SK-MEL-5 (cell line): ENCODE measurements at regions not wholly inside any gene's neighbourhood (a gene's known extent, or its start where the extent isn't known, plus 50 kb on each side); places are given as distances from the start of the nearest gene placed in this dataset.

ENCODE experiments used
- DNase-seq: peaks from one replicate; pipeline ENCODE4 v3.0.0-alpha.2; 2016; ENCODE audit warnings: low read depth, low spot score
- in situ Hi-C: cut with HindIII; loops from 2 replicates; pipeline ENCODE4 v1.10.0; 2016; ENCODE audit warnings: low sequenced_read_pairs, high pct_unique_total_duplicates, low pct_unique_long_range_greater_than_20kb

- in situ Hi-C loops, result no loop called here
- DNase-seq, result no peak
These were observed 316.6 kb upstream of the AKR1E2 start for GRCh38 chr10:4509405-4509804.

- no peak for DNase-seq
These were observed 319.9 kb upstream of the AKR1E2 start for GRCh38 chr10:4506095-4506494.

GRCh38 chr10:4504550-4504949 lies 321.5 kb upstream of the AKR1E2 start:
- in situ Hi-C loops, result no loop called here
- DNase-seq, result no peak

More at GRCh38 chr10:4506095-4506494, 319.9 kb upstream of the AKR1E2 start:
- in situ Hi-C loops, result no loop called here

DNA sequence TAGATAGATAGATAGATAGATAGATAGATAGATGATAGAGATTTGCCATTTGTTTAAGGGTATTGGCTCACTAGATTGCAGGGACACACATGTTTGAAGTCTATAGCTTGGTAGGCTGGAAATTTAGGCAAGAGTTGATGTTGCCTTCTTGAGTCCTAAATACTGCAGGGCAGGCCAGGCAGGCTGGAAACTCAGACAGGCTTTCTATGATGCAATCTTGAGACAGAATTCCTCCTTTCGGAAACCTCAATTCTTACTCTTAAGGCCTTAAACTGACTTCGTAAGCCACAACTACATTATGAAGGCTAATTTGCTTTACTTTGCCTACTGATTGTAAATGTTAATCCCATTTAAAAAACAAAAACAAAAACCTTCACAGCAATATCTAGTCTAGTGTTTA lies 322.9 kb upstream of the AKR1E2 start:
- in situ Hi-C loops, result no loop called here
- no peak for DNase-seq

GRCh38 chr10:4501306-4501705 lies 324.7 kb upstream of the AKR1E2 start:
- in situ Hi-C loops, result no loop called here
- no peak for DNase-seq

DNA sequence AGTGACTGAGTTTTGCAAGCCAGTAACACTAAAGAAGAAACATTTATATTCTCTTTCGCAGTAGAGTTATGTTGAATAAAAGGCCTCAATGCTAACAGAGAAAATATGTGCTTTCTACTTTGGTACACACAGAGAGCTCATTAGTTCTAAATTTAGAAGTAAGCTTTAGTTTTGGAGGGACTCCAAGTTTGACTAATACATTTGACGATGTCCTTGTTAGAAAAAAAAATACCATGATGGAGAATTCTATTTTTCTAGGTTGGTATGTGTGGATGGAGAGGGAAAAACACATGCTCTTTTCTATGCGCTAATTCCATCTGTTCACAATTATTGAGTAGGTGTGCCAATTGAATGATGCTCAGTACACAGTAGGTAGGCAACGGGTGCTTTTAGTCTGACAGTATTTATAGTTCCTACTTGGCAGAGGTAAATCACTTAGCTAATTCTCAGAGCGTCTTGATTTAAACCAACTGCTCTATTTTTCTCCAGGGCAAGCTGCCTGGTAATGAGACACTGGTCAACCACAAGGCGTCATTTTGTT lies 327.2 kb upstream of the AKR1E2 start:
- no peak for DNase-seq

DNA sequence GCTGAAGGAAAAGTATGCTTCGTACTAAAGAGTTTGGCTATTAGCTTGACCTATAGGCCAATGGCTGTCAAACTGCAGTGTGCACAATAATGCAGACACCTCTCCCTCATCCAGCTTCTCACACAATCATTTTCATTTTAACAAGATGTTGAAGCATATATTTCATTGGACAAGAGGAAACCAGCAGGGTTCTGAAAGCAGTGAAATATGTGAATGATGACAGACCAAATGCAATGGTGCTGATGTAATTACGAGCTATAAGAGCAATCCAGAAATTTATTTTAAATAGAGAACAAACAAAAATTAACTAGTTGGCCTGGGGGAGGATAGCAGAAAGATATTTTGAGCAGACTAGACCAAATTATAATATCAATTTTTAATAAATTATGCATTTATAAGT lies 331.5 kb upstream of the AKR1E2 start:
- DNase-seq, result no peak
- in situ Hi-C loops, result no loop called here

More for the DNA sequence above, 327.2 kb upstream of the AKR1E2 start:
- in situ Hi-C loops, result no loop called here

DNA sequence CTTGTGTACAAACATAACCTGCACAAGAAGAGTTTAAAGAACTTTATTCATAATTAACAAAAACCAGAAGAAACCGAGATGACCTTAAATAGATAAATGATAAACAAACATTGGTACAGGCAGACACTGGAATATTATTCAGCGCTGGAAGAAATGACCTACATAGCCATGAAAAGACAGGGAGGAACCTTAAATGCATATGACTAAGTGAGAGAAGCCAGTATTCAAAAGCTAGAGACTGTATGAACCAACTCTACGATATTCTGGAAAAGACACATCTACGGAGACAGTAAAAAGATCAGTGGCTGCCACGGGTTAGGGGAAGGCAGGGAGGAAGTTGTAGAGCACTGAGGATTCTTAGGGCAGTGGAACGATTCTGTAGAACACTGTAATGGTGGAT lies 333.8 kb upstream of the AKR1E2 start:
- in situ Hi-C loops, result no loop called here
- no peak for DNase-seq

DNA sequence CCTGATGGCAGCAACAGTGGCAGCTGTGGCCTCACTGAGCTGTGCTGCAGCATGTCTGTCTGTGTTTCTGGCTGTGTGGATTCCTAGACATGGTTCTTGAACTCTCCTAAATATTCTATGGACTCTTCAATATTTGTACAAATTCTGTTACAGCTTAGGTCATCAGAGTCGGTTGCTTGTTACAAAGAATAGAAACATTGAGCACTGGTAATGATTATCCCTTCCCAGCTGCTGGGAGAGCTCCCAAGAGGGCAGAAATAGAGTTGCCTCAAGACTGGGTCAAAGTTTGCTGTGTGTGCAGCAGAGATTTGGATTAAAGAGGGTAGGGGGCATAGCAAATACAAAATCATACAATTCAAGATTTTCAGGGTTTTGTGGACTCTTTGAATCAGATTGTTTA lies 337.1 kb upstream of the AKR1E2 start:
- in situ Hi-C loops, result no loop called here
- DNase-seq, result no peak

DNA sequence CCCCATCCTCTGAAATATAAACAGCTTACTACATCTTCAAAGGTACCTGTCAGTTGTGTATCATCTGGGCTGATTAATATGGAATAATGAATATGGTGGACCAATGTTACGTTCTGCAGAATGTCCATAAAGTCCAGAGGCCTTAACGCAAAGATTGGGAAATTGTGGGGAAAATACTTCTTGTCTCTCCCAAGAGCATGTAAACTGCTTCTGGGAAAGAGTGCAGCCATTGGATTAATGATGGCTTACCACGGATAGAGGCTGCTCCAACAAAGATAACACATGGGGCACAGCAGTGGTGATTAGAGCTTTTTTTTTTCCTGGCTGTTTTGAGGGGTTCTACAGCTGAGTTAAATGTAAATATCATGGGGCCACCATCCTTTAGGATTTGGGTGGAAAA lies 340.4 kb upstream of the AKR1E2 start:
- in situ Hi-C loops, result no loop called here
- no peak for DNase-seq

GRCh38 chr10:4483811-4484210 lies 342.2 kb upstream of the AKR1E2 start:
- in situ Hi-C loops, result no loop called here
- DNase-seq, result no peak

GRCh38 chr10:4482659-4483058 lies 343.3 kb upstream of the AKR1E2 start:
- DNase-seq, result no peak
- in situ Hi-C loops, result no loop called here

- in situ Hi-C loops, result no loop called here
- DNase-seq, result no peak
These were observed 344.8 kb upstream of the AKR1E2 start for GRCh38 chr10:4481192-4481591.

- DNase-seq, result no peak
- in situ Hi-C loops, result no loop called here
These were observed 346.7 kb upstream of the AKR1E2 start for GRCh38 chr10:4479342-4479741.

GRCh38 chr10:4477664-4478063 lies 348.3 kb upstream of the AKR1E2 start:
- no peak for DNase-seq
- in situ Hi-C loops, result no loop called here

DNA sequence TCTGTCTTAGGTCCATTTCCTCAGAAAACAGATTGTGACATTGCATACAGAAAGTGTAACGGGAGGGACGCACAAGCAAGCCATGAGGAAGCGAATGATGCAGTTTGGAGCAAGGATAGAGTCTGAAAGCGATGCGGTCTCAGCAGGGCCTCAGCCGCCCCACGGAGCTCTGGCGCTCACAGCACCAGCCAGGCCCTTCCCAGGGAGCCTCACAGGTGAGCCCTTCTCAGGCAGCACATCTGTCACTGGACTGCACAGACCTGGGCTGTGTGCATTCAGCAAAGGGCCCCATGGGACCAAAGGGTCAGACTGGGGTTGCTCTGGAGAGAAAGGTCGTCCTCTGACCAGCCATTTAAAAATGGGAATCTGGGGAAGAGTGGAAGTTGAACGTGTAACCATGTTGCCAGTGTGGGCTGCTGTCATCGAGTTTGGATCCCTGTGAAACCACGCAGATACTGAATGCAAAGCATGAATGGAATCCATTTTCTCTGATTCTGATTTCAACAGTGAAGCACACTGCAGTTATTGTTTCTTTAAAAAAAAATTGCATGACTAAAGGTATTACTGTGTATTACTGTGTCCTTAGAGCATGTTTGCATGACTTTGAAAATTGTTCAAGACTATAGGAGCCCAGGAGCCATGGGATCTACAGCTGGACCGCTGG lies 350.0 kb upstream of the AKR1E2 start:
- DNase-seq, result peak; percentile 4
- in situ Hi-C loops, result no loop called here

DNA sequence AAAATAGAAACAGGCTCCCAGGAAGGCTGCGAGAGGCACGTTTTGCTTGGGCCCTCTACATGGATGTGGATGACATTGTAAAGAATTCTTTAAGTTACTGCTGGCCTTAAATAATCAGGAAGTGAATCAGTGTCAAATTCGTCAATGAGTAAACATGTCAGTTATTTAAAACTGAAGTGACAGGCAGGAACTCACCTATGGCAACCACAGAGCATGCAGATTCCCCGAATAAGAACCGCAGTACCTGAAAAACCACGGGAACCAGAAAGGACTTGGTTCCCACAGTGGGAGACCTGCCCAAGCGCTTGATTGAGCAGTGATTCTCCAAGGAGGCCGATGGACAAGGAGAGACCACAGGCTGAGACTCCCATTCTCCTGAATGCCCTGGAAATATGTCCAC lies 351.2 kb upstream of the AKR1E2 start:
- in situ Hi-C loops, result no loop called here
- no peak for DNase-seq

- DNase-seq, result no peak
- in situ Hi-C loops, result no loop called here
These were observed 352.0 kb upstream of the AKR1E2 start for GRCh38 chr10:4473977-4474376.

GRCh38 chr10:4472190-4472904 lies 353.7 kb upstream of the AKR1E2 start:
- peak; percentile 16 for DNase-seq
- in situ Hi-C loops, result no loop called here
